GM12872 (cell line): ENCODE measurements at regions not wholly inside any gene's neighbourhood (a gene's known extent, or its start where the extent isn't known, plus 50 kb on each side); places are given as distances from the start of the nearest gene placed in this dataset.

ENCODE experiments used
- TF ChIP-seq, protein P1 (sequence below): IDR thresholded peaks from 3 replicates; pipeline ENCODE4 v1.5.1; 2011; ENCODE audit warnings: low read depth, mild to moderate bottlenecking, low read length, moderate library complexity; ENCODE audit not compliant: insufficient read depth

DNA sequence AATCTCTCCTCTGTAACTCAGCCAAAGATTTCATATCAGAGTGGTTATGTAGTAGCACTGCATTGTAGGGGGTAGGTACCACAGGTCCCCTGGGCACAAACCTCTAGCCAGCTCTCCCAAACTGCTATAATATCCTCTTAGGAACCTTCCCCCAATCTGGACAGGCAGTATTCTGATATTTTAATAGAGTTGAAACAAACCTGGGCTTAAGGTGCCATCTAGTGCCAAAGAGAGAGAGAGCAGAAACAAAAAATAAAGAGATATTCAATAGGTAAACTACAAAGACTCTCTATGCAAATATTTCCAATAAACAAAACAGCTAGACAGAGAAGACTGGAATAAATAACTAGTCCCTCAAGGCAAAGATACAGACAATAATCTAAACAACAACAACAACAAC, 1070.0 kb downstream of the CDH11 start:
- TF ChIP-seq, protein P1, sequence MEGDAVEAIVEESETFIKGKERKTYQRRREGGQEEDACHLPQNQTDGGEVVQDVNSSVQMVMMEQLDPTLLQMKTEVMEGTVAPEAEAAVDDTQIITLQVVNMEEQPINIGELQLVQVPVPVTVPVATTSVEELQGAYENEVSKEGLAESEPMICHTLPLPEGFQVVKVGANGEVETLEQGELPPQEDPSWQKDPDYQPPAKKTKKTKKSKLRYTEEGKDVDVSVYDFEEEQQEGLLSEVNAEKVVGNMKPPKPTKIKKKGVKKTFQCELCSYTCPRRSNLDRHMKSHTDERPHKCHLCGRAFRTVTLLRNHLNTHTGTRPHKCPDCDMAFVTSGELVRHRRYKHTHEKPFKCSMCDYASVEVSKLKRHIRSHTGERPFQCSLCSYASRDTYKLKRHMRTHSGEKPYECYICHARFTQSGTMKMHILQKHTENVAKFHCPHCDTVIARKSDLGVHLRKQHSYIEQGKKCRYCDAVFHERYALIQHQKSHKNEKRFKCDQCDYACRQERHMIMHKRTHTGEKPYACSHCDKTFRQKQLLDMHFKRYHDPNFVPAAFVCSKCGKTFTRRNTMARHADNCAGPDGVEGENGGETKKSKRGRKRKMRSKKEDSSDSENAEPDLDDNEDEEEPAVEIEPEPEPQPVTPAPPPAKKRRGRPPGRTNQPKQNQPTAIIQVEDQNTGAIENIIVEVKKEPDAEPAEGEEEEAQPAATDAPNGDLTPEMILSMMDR = no peak

GRCh38 chr16:64047878-64048277, 1074.0 kb downstream of the CDH11 start:
- TF ChIP-seq, protein P1 = no peak

- TF ChIP-seq, protein P1 = no peak
Measured at GRCh38 chr16:64047207-64047606, 1074.7 kb downstream of the CDH11 start.

- TF ChIP-seq, protein P1 = no peak
Measured at GRCh38 chr16:64035337-64035736, 1086.5 kb downstream of the CDH11 start.

DNA sequence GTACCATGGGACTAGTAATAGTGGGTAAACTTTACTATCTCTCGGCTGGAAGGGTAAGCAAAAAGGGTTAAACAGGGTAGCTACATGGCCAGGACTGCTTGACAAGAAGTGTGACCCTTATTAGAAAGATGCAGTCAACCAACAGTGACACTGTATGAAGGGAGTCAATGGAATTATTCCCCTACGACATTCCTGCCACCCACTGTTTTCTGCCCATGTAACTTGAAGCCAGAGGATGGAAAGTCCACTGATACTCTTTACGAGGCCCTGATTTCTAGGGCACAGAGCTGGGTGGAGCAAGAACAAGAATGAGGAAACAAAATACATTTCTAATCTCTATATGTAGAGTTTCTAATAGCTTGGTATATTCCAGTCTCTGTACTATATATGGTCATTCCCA, 1102.5 kb downstream of the CDH11 start:
- TF ChIP-seq, protein P1 = no peak

DNA sequence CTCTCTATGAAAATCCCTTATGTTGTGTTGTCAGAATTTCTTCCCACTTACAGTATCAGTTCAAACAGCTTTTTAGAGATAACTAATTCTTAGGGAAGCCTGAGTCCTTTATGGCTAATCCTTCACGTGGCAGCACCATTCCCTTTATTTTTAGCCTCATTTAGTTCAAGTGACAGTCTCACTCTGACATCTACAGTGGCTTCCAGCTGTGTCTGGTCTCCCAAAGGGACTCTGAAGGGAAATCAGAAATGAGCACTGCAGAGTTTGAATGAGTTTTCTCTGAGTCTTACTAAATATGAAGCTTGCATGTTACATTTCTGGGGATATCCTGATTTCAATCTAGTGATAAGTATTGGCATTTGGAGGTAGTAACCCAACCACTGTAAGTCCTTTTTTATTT, 1104.1 kb downstream of the CDH11 start:
- TF ChIP-seq, protein P1 = no peak

- TF ChIP-seq, protein P1 = no peak
Measured at GRCh38 chr16:64013856-64014255, 1108.0 kb downstream of the CDH11 start.

- TF ChIP-seq, protein P1 = no peak
Measured at GRCh38 chr16:64012166-64012565, 1109.7 kb downstream of the CDH11 start.
